CD4-positive, alpha-beta T cell treated with Interleukin-15 for 1 hour (primary cell): ENCODE measurements at regions not wholly inside any gene's neighbourhood (a gene's known extent, or its start where the extent isn't known, plus 50 kb on each side); places are given as distances from the start of the nearest gene placed in this dataset.

Experiments
- DNase-seq: peaks from one replicate; pipeline ENCODE4 v3.0.0-alpha.2; 2020

GRCh38 chr5:124644138-124644537 is 102.3 kb downstream of the ZNF608 start:
- no peak for DNase-seq

DNA sequence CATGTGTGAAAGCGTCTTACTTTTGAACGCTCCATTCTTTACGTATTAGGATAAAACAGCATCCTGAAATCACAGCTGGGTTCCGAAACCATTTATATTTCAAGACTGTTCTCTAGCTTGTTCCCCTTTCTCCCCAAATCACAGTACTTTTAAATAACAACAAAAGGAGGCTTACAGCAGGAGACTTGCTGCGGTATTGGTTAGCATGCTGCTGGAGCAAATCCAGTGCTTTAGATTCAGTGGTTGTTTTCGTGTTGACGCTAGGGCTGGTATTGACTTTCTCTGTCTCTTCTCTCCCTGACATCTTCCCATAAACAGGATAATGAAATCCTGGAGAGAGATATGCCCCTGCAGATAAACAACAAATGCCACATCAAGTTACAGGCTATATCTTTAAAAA is 103.1 kb downstream of the ZNF608 start:
- DNase-seq, result no peak

- DNase-seq, result no peak
Measured at GRCh38 chr5:124642151-124642550, 104.3 kb downstream of the ZNF608 start.

DNA sequence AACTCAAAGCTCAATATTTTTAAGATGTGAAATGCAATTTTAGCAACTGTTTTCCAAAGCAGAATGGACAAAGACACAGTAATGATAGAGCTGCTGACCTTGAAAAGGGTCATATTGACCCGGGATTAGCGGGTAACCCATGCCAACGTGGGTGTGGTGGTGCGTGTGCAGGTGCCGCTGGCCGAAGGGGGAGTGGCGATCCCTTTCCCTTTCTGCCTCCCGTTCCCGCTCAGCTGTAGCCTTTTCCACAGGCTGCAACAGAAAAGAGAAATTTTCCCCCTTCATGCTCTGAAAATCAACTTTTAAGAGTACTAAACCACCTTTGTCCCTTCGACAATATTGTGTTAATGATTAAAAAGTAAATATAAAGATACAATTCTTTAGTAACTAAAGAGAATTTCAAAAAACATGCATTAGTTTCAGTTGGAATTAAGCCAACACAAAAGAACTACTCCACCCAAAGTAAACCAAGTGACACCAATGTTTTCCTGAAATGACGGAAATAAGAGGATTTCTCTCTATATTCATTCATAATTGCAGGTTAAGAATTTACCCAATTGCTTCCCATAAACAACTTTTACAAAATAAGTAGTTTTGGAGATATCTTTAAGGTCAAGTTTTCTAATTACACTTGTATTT is 105.2 kb downstream of the ZNF608 start:
- DNase-seq, result no peak

DNA sequence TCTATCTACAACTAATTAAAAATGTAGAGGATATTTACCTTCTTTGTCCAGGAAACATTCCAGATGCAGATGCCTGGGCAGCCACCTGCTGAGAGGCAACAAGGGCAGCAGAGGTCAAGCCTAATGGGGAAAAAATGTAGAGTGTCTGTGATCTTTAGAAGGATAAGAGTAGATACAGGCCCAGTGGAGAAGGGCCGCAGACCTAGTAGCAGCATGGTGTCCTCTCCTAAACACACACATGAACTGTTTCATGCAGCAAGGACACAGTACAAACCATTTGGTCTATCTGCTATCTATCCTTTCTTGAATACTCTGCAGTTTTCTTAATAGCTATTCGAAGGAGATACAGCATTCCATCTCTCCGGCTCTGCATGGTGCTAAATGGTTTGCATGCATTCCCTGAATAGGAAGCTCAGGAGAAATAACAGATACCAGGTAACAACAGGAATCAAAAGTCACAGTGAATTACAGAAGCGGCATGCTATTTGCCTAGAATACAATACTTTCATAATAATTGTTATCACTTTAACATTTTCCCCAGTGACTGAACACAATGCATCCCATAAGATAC is 107.3 kb downstream of the ZNF608 start:
- no peak for DNase-seq

GRCh38 chr5:124637011-124637410 is 109.4 kb downstream of the ZNF608 start:
- DNase-seq, result no peak

GRCh38 chr5:124634741-124635323 is 111.6 kb downstream of the ZNF608 start:
- no peak for DNase-seq

DNA sequence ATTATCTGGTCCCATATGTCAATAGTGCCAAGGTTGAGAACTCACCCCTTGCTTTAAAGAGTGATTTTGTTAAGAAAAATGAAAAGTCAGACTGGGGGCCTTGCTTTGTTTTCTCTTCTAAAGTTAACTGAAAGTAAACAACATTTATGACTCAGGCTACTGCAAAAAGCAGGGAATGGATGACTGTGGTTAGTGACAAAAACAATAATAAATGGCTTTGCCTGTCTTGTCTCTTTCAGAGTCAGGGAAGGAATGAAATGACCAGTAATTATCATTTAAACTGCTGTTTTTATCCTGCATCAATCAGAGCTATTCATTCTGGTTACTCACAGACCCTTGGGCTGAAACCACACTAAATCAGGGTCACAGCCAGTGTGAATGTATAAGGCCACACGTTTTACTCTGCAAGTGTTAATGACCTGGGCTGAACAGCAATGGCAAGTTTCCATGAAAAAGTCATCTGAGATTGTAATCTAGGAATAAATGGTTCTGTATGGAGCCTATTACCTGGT is 112.2 kb downstream of the ZNF608 start:
- no peak for DNase-seq

- no peak for DNase-seq
Measured at GRCh38 chr5:124633209-124633608, 113.2 kb downstream of the ZNF608 start.

DNA sequence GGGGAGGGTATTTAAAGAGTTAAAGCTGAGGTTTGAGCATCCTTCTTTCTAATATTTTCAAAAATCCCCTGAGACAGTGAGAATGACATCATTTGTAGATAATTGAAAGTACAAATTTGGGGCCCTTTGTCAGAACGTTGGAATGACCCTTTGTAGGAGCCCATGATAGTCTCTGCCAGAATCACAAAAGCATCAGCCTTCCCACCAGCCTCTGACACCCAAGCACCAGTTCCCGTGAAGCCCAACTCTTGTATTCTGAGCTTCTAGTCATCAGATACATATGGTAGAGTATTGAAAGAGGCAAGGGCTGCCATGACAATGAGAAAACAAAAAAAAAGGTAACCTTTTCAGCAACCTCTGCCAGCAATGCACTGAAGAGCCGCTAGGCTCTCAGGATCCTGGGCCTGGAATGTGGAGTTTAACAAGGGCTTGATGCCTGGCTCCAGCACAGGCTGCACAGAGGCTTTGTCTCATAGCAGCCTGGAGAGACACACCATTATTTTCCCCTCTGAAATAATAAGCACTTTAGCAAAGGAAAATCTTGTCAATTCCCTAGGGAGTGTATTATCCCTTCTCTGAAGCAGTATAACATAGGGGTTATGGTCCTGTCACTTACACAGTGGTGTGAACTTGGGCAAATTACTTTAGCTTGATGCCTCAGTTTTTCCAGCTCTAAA is 114.4 kb downstream of the ZNF608 start:
- DNase-seq, result no peak

DNA sequence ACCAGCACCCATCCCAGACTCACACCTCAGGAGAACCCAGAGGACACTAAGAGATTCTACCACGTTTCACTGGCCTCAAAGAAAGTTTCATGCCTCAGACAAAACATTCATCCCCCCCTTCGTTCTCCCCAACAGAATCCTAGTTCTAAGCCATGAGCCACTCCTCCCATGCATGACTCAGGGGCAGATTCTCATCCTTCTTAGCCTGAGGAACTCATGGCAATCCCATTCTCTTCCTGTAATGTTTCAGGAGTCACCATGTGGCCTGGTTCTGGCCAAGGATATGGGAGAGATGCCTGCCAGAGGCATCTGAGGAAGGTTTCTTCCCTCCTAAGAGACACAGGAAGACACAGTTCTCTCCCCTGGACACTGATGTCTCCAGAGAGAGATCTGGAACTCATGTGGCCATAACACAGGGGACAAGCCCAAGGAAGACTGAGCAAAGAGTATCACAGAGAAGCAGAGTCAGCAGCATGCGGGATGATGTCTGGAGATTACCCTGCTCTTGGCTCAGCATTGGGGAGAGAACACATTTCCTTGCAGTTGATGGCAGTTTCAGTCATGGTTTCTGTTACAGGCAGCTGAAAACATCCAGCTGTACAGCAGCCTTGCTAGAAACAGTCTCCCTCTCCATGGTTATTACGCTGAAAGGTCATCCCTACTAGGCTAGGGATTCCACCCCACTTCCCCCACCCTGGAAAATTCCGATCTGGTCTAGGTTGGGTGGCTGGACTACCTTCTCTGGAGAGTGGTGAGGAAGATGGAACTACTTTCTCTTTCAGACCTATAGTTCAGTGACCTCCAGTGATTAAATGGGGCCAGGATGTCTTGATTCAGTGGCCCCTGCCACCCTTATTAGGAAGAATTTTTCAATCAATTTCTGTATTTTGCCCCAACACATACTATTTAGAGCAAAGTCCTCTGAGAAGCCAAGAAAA is 115.4 kb downstream of the ZNF608 start:
- DNase-seq, result no peak

- DNase-seq, result peak; percentile 29
Measured at GRCh38 chr5:124628721-124629596, 117.5 kb downstream of the ZNF608 start.

- DNase-seq, result no peak
Measured at GRCh38 chr5:124627815-124628595, 118.4 kb downstream of the ZNF608 start.

DNA sequence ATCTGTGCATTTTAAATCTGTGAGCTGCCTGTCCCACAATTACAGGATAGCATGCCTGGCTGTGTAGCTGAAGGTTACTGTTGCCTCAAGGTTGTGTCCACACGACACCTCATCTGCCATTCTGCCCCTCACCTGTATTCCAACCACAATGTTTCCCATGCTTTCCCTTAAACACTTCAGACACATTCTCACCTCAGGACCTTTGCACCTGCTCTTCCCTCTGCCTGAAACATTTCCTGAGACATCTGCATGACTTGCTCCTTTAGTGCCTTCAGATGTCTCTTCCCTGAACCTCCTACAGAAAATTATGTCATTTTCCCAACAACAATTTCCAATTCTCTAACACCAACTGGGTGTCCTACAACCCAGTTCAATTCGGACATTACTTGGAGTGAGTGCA is 120.4 kb downstream of the ZNF608 start:
- no peak for DNase-seq

DNA sequence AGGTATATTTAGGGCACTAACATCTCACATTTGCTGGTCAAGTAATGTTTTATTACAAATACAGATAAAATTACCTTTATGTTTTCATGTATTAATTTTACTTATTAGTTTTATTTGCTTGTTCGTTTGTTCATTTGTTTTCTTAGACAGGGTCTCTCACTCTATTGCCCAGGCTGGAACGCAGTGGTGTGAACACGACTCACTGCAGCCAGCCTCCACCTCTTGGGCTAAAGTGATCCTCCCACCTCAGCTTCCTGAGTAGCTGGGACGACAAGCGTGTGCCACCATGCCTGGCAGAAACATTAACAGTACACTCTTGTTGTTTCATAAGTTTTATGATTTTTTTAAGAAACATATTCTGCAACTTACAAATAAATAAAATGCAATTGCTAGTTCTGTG is 123.2 kb downstream of the ZNF608 start:
- DNase-seq, result no peak

DNA sequence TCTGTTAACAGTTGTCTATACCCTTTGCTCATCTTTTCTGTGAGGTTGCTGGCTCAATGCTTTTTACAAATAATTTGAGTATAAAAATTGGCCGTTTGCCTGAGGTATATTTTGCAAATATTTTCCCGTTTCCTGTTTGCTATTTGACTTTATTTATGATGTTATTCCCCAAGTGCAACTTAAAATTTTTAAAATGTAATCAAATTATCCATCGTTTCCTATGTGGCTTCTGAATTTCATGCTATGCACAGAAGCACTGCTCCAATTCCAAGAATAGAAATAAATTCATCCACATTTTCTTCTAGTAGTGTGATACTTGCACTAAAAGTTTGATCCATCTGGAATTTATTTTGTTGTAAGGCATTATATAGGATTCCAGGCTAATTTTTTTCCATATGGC is 123.6 kb downstream of the ZNF608 start:
- DNase-seq, result no peak

- no peak for DNase-seq
Measured at GRCh38 chr5:124621279-124621678, 125.2 kb downstream of the ZNF608 start.

GRCh38 chr5:124620743-124621142 is 125.7 kb downstream of the ZNF608 start:
- DNase-seq, result no peak

DNA sequence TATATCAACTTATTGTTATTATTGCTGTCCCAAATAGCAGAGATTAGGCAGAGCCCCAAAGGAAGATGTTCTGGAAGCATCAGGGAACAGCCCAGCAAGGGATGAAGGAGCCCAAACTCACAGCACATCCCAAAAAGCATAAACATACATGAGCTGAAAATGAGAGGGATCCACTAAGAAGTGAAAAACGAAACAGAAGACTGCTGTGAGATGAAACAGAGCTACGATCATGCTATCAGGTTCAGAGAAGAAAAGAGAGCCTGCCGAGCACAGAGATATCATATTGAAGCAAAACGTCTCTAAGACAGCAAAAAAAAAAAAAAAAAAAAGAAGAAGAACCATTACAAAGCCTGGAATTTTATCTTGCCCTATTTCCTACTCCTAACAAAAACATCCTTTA is 127.3 kb downstream of the ZNF608 start:
- DNase-seq, result no peak

GRCh38 chr5:124617787-124618186 is 128.7 kb downstream of the ZNF608 start:
- no peak for DNase-seq

- DNase-seq, result no peak
Measured at GRCh38 chr5:124614836-124615385, 131.5 kb downstream of the ZNF608 start.
